ENCODE measurements at regions not wholly inside any gene's neighbourhood (a gene's known extent, or its start where the extent isn't known, plus 50 kb on each side); places are given as distances from the start of the nearest gene placed in this dataset.

GRCh38 chr6:140956571-140957369 lies 1176.0 kb upstream of the GJE1 start:
- DNase-seq = peak; percentile 34

- DNase-seq = no peak
Measured at GRCh38 chr6:140940251-140940925, 1192.3 kb upstream of the GJE1 start.

- DNase-seq = no peak
Measured at GRCh38 chr6:140932909-140933308, 1199.8 kb upstream of the GJE1 start.

GRCh38 chr6:140931581-140931980 lies 1201.1 kb upstream of the GJE1 start:
- DNase-seq = no peak

- no peak for DNase-seq
Measured at GRCh38 chr6:140929121-140929520, 1203.6 kb upstream of the GJE1 start.

GRCh38 chr6:140923048-140923447 lies 1209.7 kb upstream of the GJE1 start:
- peak; percentile 1 for DNase-seq

- DNase-seq = peak; percentile 64
Measured at GRCh38 chr6:140921366-140922226, 1211.1 kb upstream of the GJE1 start.

GRCh38 chr6:140917911-140918310 lies 1214.8 kb upstream of the GJE1 start:
- no peak for DNase-seq

GRCh38 chr6:140915551-140915950 lies 1217.2 kb upstream of the GJE1 start:
- peak; percentile 51 for DNase-seq

- DNase-seq = peak; percentile 49
Measured at GRCh38 chr6:140915103-140915502, 1217.6 kb upstream of the GJE1 start.

GRCh38 chr6:140912686-140913085 lies 1220.0 kb upstream of the GJE1 start:
- peak; percentile 67 for DNase-seq

GRCh38 chr6:140909625-140910024 lies 1223.1 kb upstream of the GJE1 start:
- DNase-seq = no peak

GRCh38 chr6:140909156-140909555 lies 1223.6 kb upstream of the GJE1 start:
- DNase-seq = no peak

- DNase-seq = no peak
Measured at GRCh38 chr6:140908505-140908904, 1224.2 kb upstream of the GJE1 start.

GRCh38 chr6:140907235-140907634 lies 1225.5 kb upstream of the GJE1 start:
- DNase-seq = no peak

GRCh38 chr6:140905724-140906123 lies 1227.0 kb upstream of the GJE1 start:
- no peak for DNase-seq

GRCh38 chr6:140905050-140905449 lies 1227.7 kb upstream of the GJE1 start:
- no peak for DNase-seq

GRCh38 chr6:140897804-140898573 lies 1234.7 kb upstream of the GJE1 start:
- DNase-seq = no peak

GRCh38 chr6:140897349-140897748 lies 1235.4 kb upstream of the GJE1 start:
- no peak for DNase-seq

GRCh38 chr6:140893432-140893831 lies 1239.3 kb upstream of the GJE1 start:
- no peak for DNase-seq

GRCh38 chr6:140879946-140880345 lies 1252.8 kb upstream of the GJE1 start:
- no peak for DNase-seq

- no peak for DNase-seq
Measured at GRCh38 chr6:140874066-140874465, 1258.7 kb upstream of the GJE1 start.

- no peak for DNase-seq
Measured at GRCh38 chr6:140872885-140873284, 1259.8 kb upstream of the GJE1 start.

Data from NCI-H510A treated with DMSO at 0.1 percent for 48 hours (cell line).